ENCODE measurements at regions not wholly inside any gene's neighbourhood (a gene's known extent, or its start where the extent isn't known, plus 50 kb on each side); places are given as distances from the start of the nearest gene placed in this dataset.

GRCh38 chr1:81703756-81704463 lies 96.8 kb upstream of the ADGRL2 start:
- no peak for TF ChIP-seq CTCF (conservative IDR thresholded peaks at IDR 0.05)
- no peak overlapping the region for H3K27ac ChIP-seq

GRCh38 chr1:81703391-81703755 lies 97.4 kb upstream of the ADGRL2 start:
- H3K27ac ChIP-seq: no peak overlapping the region
- TF ChIP-seq CTCF (conservative IDR thresholded peaks at IDR 0.05): no peak

GRCh38 chr1:81702903-81703302 lies 97.8 kb upstream of the ADGRL2 start:
- TF ChIP-seq CTCF (conservative IDR thresholded peaks at IDR 0.05): no peak
- no peak overlapping the region for H3K27ac ChIP-seq

GRCh38 chr1:81702079-81702715 lies 98.5 kb upstream of the ADGRL2 start:
- no peak for TF ChIP-seq CTCF (conservative IDR thresholded peaks at IDR 0.05)
- H3K27ac ChIP-seq: no peak overlapping the region

- no peak overlapping the region for H3K27ac ChIP-seq
- no peak for TF ChIP-seq CTCF (conservative IDR thresholded peaks at IDR 0.05)
Measured at GRCh38 chr1:81700728-81701470, 99.8 kb upstream of the ADGRL2 start.

- TF ChIP-seq CTCF (conservative IDR thresholded peaks at IDR 0.05): no peak
- H3K27ac ChIP-seq: no peak overlapping the region
Measured at GRCh38 chr1:81699234-81699633, 101.5 kb upstream of the ADGRL2 start.

GRCh38 chr1:81695741-81696140 lies 105.0 kb upstream of the ADGRL2 start:
- no peak for TF ChIP-seq CTCF (conservative IDR thresholded peaks at IDR 0.05)
- H3K27ac ChIP-seq: no peak overlapping the region
